Activated CD8-positive, alpha-beta T cell treated with anti-CD3 and anti-CD28 coated beads for 36 hours (primary cell): ENCODE measurements at regions not wholly inside any gene's neighbourhood (a gene's known extent, or its start where the extent isn't known, plus 50 kb on each side); places are given as distances from the start of the nearest gene placed in this dataset.
"Not testable (repeated sequence)": the region's sequence is repeated elsewhere in the genome, so short reads cannot be mapped to it uniquely, and the experiment has no call there.

Source experiments
- ATAC-seq: fragments of 200-7000 bp; cut with Tn5 transposase; one replicate; pipeline ENCODE4 v1.10.0; 2021; ENCODE audit warnings: mild to moderate bottlenecking, moderate library complexity
- CTCF ChIA-PET: fragments of 350-600 bp; sonication (Branson Sonifier 250); formaldehyde crosslinking; loops from one replicate; lab custom pipeline; 2021; ENCODE audit warnings: antibody characterized with exemption; lab: Charles Lee
- POLR2A ChIA-PET: fragments of 350-600 bp; sonication (Branson Sonifier 250); formaldehyde crosslinking; loops from one replicate; lab custom pipeline; 2021; ENCODE audit warnings: antibody characterized with exemption; lab: Charles Lee
- DNase-seq: peaks from one replicate; pipeline ENCODE4 v3.0.0-alpha.2; 2020
- H3K27ac Mint-ChIP-seq: one replicate; pipeline ENCODE4 v1.8.0; 2021; ENCODE audit warnings: mild to moderate bottlenecking, mixed read lengths
- H3K27me3 Mint-ChIP-seq: one replicate; pipeline ENCODE4 v1.8.0; 2021; ENCODE audit warnings: mixed read lengths
- H3K36me3 Mint-ChIP-seq: one replicate; pipeline ENCODE4 v1.8.0; 2021; ENCODE audit warnings: low read depth, mixed read lengths
- H3K4me1 Mint-ChIP-seq: one replicate; pipeline ENCODE4 v1.8.0; 2021; ENCODE audit warnings: low read depth, mixed read lengths
- H3K4me3 Mint-ChIP-seq: one replicate; pipeline ENCODE4 v1.8.0; 2021; ENCODE audit warnings: mild to moderate bottlenecking, moderate library complexity, mixed read lengths
- H3K9me3 Mint-ChIP-seq: one replicate; pipeline ENCODE4 v1.8.0; 2021; ENCODE audit warnings: mixed read lengths
- intact Hi-C: fragments of 100-400 bp; cut with micrococcal nuclease; formaldehyde crosslinking; loops from one replicate; pipeline ENCODE4 v1.10.0; 2022
- TF ChIP-seq, protein P1 (sequence below): fragments of 200-600 bp; IDR thresholded peaks from one replicate; pipeline ENCODE4 v1.8.0; 2022; ENCODE audit warnings: antibody characterized with exemption, mild to moderate bottlenecking

DNA sequence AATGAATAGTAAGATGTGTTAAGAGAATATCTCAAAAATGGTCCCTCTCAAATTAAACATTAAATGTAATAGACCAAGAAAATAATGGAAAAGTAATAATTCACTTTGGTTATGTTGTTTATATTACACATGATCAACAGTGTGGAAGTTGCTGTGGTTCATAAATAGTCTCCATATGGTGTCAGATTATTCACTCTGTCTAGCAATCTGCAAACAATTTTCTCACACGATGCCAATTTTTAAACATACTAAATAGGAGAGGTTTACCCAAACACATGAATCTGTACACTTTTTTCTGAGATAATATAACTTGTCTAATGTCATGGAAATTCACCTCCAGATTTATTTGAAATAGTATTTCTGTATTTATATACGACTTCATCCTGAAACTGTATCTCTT is 217.4 kb upstream of the FBXL7 start:
- DNase-seq (no peak), ATAC-seq (no peak)
- Mint-ChIP-seq H3K9me3 (peaks cover 8% of the 10 kb centered on the region), H3K4me3 (no peak overlapping the region), H3K27me3 (no peaks in the 10 kb centered on the region), H3K36me3 (no peaks in the 10 kb centered on the region), H3K4me1 (no peaks in the 10 kb centered on the region), H3K27ac (no peak overlapping the region)
- ChIA-PET CTCF (no interaction called here), POLR2A (no interaction called here)
- intact Hi-C loops: no loop called here
- TF ChIP-seq, protein P1, sequence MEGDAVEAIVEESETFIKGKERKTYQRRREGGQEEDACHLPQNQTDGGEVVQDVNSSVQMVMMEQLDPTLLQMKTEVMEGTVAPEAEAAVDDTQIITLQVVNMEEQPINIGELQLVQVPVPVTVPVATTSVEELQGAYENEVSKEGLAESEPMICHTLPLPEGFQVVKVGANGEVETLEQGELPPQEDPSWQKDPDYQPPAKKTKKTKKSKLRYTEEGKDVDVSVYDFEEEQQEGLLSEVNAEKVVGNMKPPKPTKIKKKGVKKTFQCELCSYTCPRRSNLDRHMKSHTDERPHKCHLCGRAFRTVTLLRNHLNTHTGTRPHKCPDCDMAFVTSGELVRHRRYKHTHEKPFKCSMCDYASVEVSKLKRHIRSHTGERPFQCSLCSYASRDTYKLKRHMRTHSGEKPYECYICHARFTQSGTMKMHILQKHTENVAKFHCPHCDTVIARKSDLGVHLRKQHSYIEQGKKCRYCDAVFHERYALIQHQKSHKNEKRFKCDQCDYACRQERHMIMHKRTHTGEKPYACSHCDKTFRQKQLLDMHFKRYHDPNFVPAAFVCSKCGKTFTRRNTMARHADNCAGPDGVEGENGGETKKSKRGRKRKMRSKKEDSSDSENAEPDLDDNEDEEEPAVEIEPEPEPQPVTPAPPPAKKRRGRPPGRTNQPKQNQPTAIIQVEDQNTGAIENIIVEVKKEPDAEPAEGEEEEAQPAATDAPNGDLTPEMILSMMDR: no peak

DNA sequence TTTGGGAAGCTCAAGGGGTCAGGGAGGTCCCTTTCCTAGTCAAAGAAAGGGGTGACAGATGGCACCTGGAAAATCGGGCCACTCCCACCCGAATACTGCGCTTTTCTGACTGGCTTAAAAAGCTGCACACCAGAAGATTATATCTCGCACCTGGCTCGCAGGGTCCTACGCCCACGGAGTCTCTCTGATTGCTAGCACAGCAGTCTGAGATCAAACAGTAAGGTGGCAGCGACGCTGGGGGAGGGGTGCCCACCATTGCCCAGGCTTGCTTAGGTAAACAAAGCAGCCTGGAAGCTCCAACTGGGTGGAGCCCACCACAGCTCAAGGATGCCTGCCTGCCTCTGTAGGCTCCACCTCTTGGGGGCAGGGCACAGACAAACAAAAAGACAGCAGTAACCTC is 228.4 kb upstream of the FBXL7 start:
- POLR2A ChIA-PET, CTCF ChIA-PET, H3K27me3 Mint-ChIP-seq, intact Hi-C loops, ATAC-seq, H3K9me3 Mint-ChIP-seq, H3K36me3 Mint-ChIP-seq, H3K4me1 Mint-ChIP-seq, H3K27ac Mint-ChIP-seq, DNase-seq, H3K4me3 Mint-ChIP-seq: not testable (repeated sequence)

DNA sequence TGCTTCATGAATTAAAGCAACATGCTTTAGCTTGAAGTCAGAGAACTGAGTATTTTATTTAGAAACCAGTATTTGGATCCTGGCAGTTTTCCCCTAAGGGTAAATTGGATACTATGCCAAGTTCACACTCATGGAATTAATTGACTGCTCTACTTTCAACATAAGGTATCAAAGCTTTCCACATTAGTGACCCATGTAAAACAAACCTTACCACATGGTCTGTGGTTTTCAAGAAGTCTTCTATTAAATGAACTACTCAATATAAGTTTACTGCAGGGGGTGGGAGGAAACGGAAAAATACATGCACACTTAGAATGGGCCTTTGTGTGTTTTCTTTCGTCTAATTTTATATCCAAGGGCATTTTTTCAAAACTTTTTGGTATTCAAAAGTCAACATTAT is 232.0 kb upstream of the FBXL7 start:
- ChIA-PET CTCF (no interaction called here), POLR2A (no interaction called here)
- TF ChIP-seq, protein P1: no peak
- Mint-ChIP-seq H3K27ac (no peak overlapping the region), H3K36me3 (no peaks in the 10 kb centered on the region), H3K27me3 (no peaks in the 10 kb centered on the region), H3K4me1 (no peaks in the 10 kb centered on the region), H3K4me3 (no peak overlapping the region), H3K9me3 (peaks cover 8% of the 10 kb centered on the region)
- no peak for DNase-seq
- no peak for ATAC-seq
- intact Hi-C loops: no loop called here

DNA sequence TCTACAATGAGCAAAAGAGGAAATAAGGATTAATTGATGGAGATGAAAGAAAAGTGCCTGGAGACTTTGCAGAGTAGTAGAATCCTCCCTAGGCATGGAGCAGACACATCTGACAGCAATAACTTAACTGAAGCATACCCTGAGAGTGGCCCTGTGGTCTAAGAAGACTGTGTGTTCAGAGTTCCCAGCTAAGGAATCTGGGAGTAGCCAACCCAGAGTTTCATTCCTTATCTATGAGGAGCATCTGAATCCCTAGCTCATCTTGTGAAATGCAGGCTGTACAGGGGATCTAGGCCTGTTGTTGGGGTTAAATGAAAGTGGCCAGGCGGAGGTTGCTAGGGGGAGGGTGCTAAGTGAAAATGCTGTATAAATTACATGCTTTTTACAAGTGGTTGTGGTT is 233.1 kb upstream of the FBXL7 start:
- intact Hi-C loops: no loop called here
- TF ChIP-seq, protein P1: no peak
- DNase-seq: no peak
- no peaks in the 10 kb centered on the region for H3K36me3 Mint-ChIP-seq
- no peaks in the 10 kb centered on the region for H3K27me3 Mint-ChIP-seq
- POLR2A ChIA-PET: no interaction called here
- H3K4me1 Mint-ChIP-seq: no peaks in the 10 kb centered on the region
- no peak overlapping the region for H3K27ac Mint-ChIP-seq
- no peak for ATAC-seq
- peaks cover 8% of the 10 kb centered on the region for H3K9me3 Mint-ChIP-seq
- CTCF ChIA-PET: no interaction called here
- H3K4me3 Mint-ChIP-seq: no peak overlapping the region

DNA sequence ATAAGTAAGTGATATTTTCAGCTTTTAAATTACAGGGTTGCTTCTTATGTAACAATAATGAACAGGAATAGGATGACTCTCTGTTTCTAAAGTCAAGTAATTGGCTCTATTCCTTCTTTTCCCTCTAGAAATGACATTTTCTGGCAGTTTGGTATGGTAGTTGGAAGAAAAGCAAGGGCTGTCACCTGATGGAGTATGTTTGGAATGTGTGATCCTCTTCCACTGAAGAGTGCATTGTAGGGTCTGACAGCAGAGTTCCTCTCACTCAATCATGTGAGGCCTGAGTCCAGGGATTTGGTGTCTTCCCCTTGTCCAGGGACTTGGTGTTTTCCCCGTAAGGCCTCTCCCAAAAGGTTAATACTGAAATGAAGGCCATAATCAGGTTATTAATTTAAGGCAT is 233.8 kb upstream of the FBXL7 start:
- POLR2A ChIA-PET: no interaction called here
- Mint-ChIP-seq H3K4me1 (no peaks in the 10 kb centered on the region), H3K27ac (no peak overlapping the region), H3K36me3 (no peaks in the 10 kb centered on the region), H3K4me3 (no peak overlapping the region), H3K27me3 (no peaks in the 10 kb centered on the region), H3K9me3 (peaks cover 8% of the 10 kb centered on the region)
- TF ChIP-seq, protein P1: no peak
- ATAC-seq: no peak
- intact Hi-C loops: no loop called here
- no peak for DNase-seq
- CTCF ChIA-PET: no interaction called here

DNA sequence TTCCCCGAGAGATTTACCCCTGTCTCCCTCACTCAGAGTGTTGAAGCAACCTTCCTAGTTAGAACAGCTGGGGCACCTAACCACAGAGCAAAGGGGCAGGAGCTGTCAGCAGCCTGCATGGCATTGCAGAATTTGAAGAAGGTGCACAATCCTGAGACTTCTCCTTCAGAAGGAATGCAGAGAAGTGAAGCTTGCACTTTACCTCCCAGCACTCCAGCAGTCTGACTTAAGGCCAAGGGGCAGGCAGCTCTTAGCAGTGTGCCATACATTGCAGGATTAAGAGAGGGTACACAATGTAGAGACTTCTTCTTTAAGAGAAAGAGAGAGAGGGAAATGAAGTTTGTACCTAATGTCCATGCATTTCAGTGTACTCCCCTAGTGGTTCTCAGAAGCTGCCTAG is 236.0 kb upstream of the FBXL7 start:
- POLR2A ChIA-PET: interaction anchor here (1.0 kb wide), 1 partner anchor 16 kb away, joined by 3 read pairs; no protein-coding TSS in a partner anchor
- ATAC-seq: no peak
- CTCF ChIA-PET: no interaction called here
- Mint-ChIP-seq H3K27me3 (no peaks in the 10 kb centered on the region), H3K27ac (no peak overlapping the region), H3K4me3 (no peak overlapping the region), H3K4me1 (no peaks in the 10 kb centered on the region), H3K36me3 (no peaks in the 10 kb centered on the region), H3K9me3 (peaks cover 8% of the 10 kb centered on the region)
- DNase-seq: no peak
- intact Hi-C loops: no loop called here
- TF ChIP-seq, protein P1: no peak
